ENCODE measurements at regions not wholly inside any gene's neighbourhood (a gene's known extent, or its start where the extent isn't known, plus 50 kb on each side); places are given as distances from the start of the nearest gene placed in this dataset.

DNA sequence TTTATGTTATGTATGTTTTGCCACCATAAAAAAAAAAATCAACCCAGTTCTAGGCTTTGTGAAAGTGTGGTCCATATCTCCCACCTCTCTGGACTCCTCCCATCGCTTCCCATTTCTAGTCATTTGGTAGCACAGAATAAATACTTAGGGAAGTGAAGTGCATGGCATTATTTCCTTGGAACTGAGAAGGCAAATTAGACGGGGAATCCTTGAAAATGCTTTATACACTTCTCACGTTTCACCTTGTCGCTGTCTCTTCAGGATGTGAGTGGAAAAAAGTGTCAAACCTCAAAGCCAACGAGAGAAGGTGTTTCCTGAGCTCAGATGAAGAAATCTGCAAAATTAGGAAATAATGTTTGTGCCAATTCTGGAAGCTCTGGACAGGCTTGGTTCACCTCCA, 209.9 kb downstream of the ATG4C start:
- H3K9me3 ChIP-seq (ENCODE audit: low read depth, low read length, poor library complexity, severe bottlenecking) = no peaks in the 10 kb centered on the region
- no peaks in the 10 kb centered on the region for H3K36me3 ChIP-seq (ENCODE audit: insufficient read depth, low read length, poor library complexity, severe bottlenecking)
- H3K4me3 ChIP-seq (ENCODE audit: low read depth, low read length, poor library complexity, severe bottlenecking) = no peak overlapping the region
- no peaks in the 10 kb centered on the region for H3K27me3 ChIP-seq (replicated peaks; ENCODE audit: insufficient read depth, low read depth, low read length, poor library complexity)
- TF ChIP-seq EZH2 (IDR thresholded peaks at IDR 0.05; ENCODE audit: borderline replicate concordance, low read depth, low read length, poor library complexity, severe bottlenecking) = no peak
- TF ChIP-seq, protein P1, sequence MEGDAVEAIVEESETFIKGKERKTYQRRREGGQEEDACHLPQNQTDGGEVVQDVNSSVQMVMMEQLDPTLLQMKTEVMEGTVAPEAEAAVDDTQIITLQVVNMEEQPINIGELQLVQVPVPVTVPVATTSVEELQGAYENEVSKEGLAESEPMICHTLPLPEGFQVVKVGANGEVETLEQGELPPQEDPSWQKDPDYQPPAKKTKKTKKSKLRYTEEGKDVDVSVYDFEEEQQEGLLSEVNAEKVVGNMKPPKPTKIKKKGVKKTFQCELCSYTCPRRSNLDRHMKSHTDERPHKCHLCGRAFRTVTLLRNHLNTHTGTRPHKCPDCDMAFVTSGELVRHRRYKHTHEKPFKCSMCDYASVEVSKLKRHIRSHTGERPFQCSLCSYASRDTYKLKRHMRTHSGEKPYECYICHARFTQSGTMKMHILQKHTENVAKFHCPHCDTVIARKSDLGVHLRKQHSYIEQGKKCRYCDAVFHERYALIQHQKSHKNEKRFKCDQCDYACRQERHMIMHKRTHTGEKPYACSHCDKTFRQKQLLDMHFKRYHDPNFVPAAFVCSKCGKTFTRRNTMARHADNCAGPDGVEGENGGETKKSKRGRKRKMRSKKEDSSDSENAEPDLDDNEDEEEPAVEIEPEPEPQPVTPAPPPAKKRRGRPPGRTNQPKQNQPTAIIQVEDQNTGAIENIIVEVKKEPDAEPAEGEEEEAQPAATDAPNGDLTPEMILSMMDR (conservative IDR thresholded peaks at IDR 0.05; ENCODE audit: low read depth, low read length) = no peak
- H3K27ac ChIP-seq (ENCODE audit: low read depth, low read length, poor library complexity, severe bottlenecking) = no peak overlapping the region
- DNase-seq (ENCODE audit: low spot score) = no peak
- POLR2A ChIA-PET (ENCODE audit: low non-redundant PET) = no interaction called here
- CTCF ChIA-PET = no interaction called here
- intact Hi-C loops (cut with micrococcal nuclease; ENCODE audit: unreplicated experiment) = no loop called here
- peaks cover 11% of the 10 kb centered on the region for H3K4me1 ChIP-seq (ENCODE audit: insufficient read depth, low read length, poor library complexity, severe bottlenecking)
- BruUV-seq (replicated peaks) = no TSS peak

DNA sequence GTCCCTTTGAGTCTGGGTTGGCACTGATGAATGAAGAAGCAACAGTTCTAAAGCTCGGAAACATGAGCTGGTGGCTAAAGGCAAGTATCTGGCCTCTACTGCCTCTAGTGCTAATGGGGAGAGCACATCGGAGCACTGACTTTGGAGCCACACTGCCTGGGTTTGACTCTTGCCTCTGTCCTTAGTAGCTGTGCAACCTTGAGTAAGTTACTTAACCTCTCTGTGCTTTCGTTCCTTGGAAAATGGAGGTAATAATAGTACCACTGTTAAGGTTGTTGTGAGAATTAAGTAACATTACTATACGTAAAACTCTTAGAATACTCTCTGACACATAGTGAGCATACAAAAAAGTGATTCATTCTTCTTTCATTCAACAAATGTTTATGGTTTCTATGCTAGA, 211.2 kb downstream of the ATG4C start:
- H3K4me3 ChIP-seq (ENCODE audit: low read depth, low read length, poor library complexity, severe bottlenecking) = no peak overlapping the region
- TF ChIP-seq, protein P1 (conservative IDR thresholded peaks at IDR 0.05; ENCODE audit: low read depth, low read length) = no peak
- TF ChIP-seq EZH2 (IDR thresholded peaks at IDR 0.05; ENCODE audit: borderline replicate concordance, low read depth, low read length, poor library complexity, severe bottlenecking) = no peak
- CTCF ChIA-PET = no interaction called here
- no TSS peak for BruUV-seq (replicated peaks)
- H3K27ac ChIP-seq (ENCODE audit: low read depth, low read length, poor library complexity, severe bottlenecking) = no peak overlapping the region
- H3K4me1 ChIP-seq (ENCODE audit: insufficient read depth, low read length, poor library complexity, severe bottlenecking) = peaks cover 11% of the 10 kb centered on the region
- DNase-seq (ENCODE audit: low spot score) = no peak
- no peaks in the 10 kb centered on the region for H3K27me3 ChIP-seq (replicated peaks; ENCODE audit: insufficient read depth, low read depth, low read length, poor library complexity)
- POLR2A ChIA-PET (ENCODE audit: low non-redundant PET) = interaction anchor here (0.6 kb wide), 1 partner anchor 28 kb away, joined by 9 read pairs; no protein-coding TSS in a partner anchor
- no peaks in the 10 kb centered on the region for H3K36me3 ChIP-seq (ENCODE audit: insufficient read depth, low read length, poor library complexity, severe bottlenecking)
- no peaks in the 10 kb centered on the region for H3K9me3 ChIP-seq (ENCODE audit: low read depth, low read length, poor library complexity, severe bottlenecking)
- intact Hi-C loops (cut with micrococcal nuclease; ENCODE audit: unreplicated experiment) = no loop called here

DNA sequence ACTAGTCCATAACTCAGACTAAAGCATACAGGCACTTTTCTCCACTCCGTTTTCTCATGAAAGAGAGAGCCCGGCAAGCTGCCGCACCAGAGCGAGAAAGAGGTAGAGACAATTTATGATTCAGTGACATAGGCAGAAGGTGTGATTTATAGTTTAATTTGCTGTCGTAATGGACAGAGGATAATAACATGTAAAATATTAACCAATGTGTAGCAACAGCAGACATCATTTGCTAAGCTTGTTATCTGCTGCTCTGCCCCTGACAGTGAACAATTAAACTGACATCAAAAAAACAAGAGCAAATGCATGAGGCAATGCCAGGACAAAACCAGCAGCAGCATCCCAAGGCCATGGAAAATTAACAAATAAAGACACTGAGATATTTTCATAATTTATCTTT, 214.0 kb downstream of the ATG4C start:
- TF ChIP-seq, protein P1 (conservative IDR thresholded peaks at IDR 0.05; ENCODE audit: low read depth, low read length) = no peak
- TF ChIP-seq EZH2 (IDR thresholded peaks at IDR 0.05; ENCODE audit: borderline replicate concordance, low read depth, low read length, poor library complexity, severe bottlenecking) = no peak
- Histone ChIP-seq H3K27me3 (replicated peaks; ENCODE audit: insufficient read depth, low read depth, low read length, poor library complexity) (no peaks in the 10 kb centered on the region), H3K9me3 (ENCODE audit: low read depth, low read length, poor library complexity, severe bottlenecking) (no peaks in the 10 kb centered on the region), H3K27ac (ENCODE audit: low read depth, low read length, poor library complexity, severe bottlenecking) (no peak overlapping the region), H3K4me3 (ENCODE audit: low read depth, low read length, poor library complexity, severe bottlenecking) (no peak overlapping the region), H3K36me3 (ENCODE audit: insufficient read depth, low read length, poor library complexity, severe bottlenecking) (no peaks in the 10 kb centered on the region), H3K4me1 (ENCODE audit: insufficient read depth, low read length, poor library complexity, severe bottlenecking) (peaks cover 11% of the 10 kb centered on the region)
- intact Hi-C loops (cut with micrococcal nuclease; ENCODE audit: unreplicated experiment) = no loop called here
- ChIA-PET POLR2A (ENCODE audit: low non-redundant PET) (no interaction called here), CTCF (no interaction called here)
- DNase-seq (ENCODE audit: low spot score) = no peak
- BruUV-seq (replicated peaks) = no TSS peak

All from A673 (cell line).